AG09319 (cell line): ENCODE measurements at regions not wholly inside any gene's neighbourhood (a gene's known extent, or its start where the extent isn't known, plus 50 kb on each side); places are given as distances from the start of the nearest gene placed in this dataset.

Source experiments
- DNase-seq: peaks from one replicate; pipeline ENCODE4 v3.0.0-alpha.2; 2010; ENCODE audit warnings: low read depth; ENCODE audit errors: extremely low read depth
- CTCF ChIP-seq: IDR thresholded peaks from 2 replicates; pipeline ENCODE4 v1.5.1; 2011; ENCODE audit warnings: low read depth, mild to moderate bottlenecking, inconsistent platforms, low read length, moderate library complexity

- no peak for DNase-seq
- no peak for TF ChIP-seq CTCF
Observed at GRCh38 chr5:115735108-115735998, 81.1 kb downstream of the CDO1 start.

- TF ChIP-seq CTCF, result no peak
- DNase-seq, result no peak
Observed at GRCh38 chr5:115733607-115734006, 82.9 kb downstream of the CDO1 start.

- TF ChIP-seq CTCF, result no peak
- DNase-seq, result no peak
Observed at GRCh38 chr5:115732026-115732425, 84.4 kb downstream of the CDO1 start.

GRCh38 chr5:115725522-115725921, 90.9 kb downstream of the CDO1 start:
- DNase-seq, result no peak
- no peak for TF ChIP-seq CTCF

GRCh38 chr5:115723220-115723619, 93.2 kb downstream of the CDO1 start:
- no peak for DNase-seq
- no peak for TF ChIP-seq CTCF

GRCh38 chr5:115720888-115721287, 95.1 kb upstream of the TMED7 start:
- no peak for TF ChIP-seq CTCF
- no peak for DNase-seq

GRCh38 chr5:115718927-115719326, 93.1 kb upstream of the TMED7 start:
- no peak for DNase-seq
- no peak for TF ChIP-seq CTCF
